Astrocyte of the hippocampus (primary cell): ENCODE measurements at regions not wholly inside any gene's neighbourhood (a gene's known extent, or its start where the extent isn't known, plus 50 kb on each side); places are given as distances from the start of the nearest gene placed in this dataset.
A peak's percentile ranks its signal among the peaks of the same experiment; 100 is the strongest.
"Not testable (repeated sequence)": the region's sequence is repeated elsewhere in the genome, so short reads cannot be mapped to it uniquely, and the experiment has no call there.

ENCODE experiments used
- DNase-seq: peaks from one replicate; pipeline ENCODE4 v3.0.0; 2011; ENCODE audit warnings: low read depth, low spot score

- no peak for DNase-seq
Observed at GRCh38 chr6:14518515-14519217, 401.1 kb downstream of the CD83 start.

- no peak for DNase-seq
Observed at GRCh38 chr6:14520029-14520428, 402.5 kb downstream of the CD83 start.

GRCh38 chr6:14520536-14520935, 403.0 kb downstream of the CD83 start:
- no peak for DNase-seq

- no peak for DNase-seq
Observed at GRCh38 chr6:14521141-14521540, 403.6 kb downstream of the CD83 start.

GRCh38 chr6:14521861-14522260, 404.3 kb downstream of the CD83 start:
- DNase-seq, result not testable (repeated sequence)

- peak; percentile 69 for DNase-seq
Observed at GRCh38 chr6:14524319-14524718, 406.7 kb downstream of the CD83 start.

GRCh38 chr6:14530385-14530784, 412.8 kb downstream of the CD83 start:
- DNase-seq, result no peak

GRCh38 chr6:14533446-14533845, 415.9 kb downstream of the CD83 start:
- no peak for DNase-seq

GRCh38 chr6:14537030-14537429, 419.5 kb downstream of the CD83 start:
- DNase-seq, result no peak

- peak; percentile 81 for DNase-seq
Observed at GRCh38 chr6:14540276-14540675, 422.7 kb downstream of the CD83 start.

GRCh38 chr6:14540810-14541540, 423.4 kb downstream of the CD83 start:
- DNase-seq, result no peak

GRCh38 chr6:14542670-14543366, 425.2 kb downstream of the CD83 start:
- peak; percentile 76 for DNase-seq

- DNase-seq, result no peak
Observed at GRCh38 chr6:14543971-14544585, 426.5 kb downstream of the CD83 start.

- no peak for DNase-seq
Observed at GRCh38 chr6:14544666-14545065, 427.1 kb downstream of the CD83 start.

- no peak for DNase-seq
Observed at GRCh38 chr6:14545496-14545895, 427.9 kb downstream of the CD83 start.

GRCh38 chr6:14546036-14546435, 428.5 kb downstream of the CD83 start:
- no peak for DNase-seq

GRCh38 chr6:14547284-14547998, 429.9 kb downstream of the CD83 start:
- DNase-seq, result no peak

- no peak for DNase-seq
Observed at GRCh38 chr6:14549304-14549770, 431.8 kb downstream of the CD83 start.

GRCh38 chr6:14549871-14550270, 432.3 kb downstream of the CD83 start:
- no peak for DNase-seq

- DNase-seq, result no peak
Observed at GRCh38 chr6:14550410-14550809, 432.8 kb downstream of the CD83 start.

- DNase-seq, result no peak
Observed at GRCh38 chr6:14550822-14551221, 433.2 kb downstream of the CD83 start.
